DOHH2 (cell line): ENCODE measurements at regions not wholly inside any gene's neighbourhood (a gene's known extent, or its start where the extent isn't known, plus 50 kb on each side); places are given as distances from the start of the nearest gene placed in this dataset.
"Not testable (repeated sequence)": the region's sequence is repeated elsewhere in the genome, so short reads cannot be mapped to it uniquely, and the experiment has no call there.

Source experiments
- H3F3A ChIP-seq: fragments of 200-600 bp; sonication (generic), shearing (Covaris generic); 2 replicates; pipeline ENCODE4 v1.6.0; 2016; ENCODE audit warnings: antibody characterized with exemption, mild to moderate bottlenecking; ENCODE audit not compliant: control insufficient read depth, insufficient read depth
- H3K27ac ChIP-seq: fragments of 200-600 bp; sonication (generic); 2 replicates; pipeline ENCODE4 v1.5.1; 2014; ENCODE audit warnings: low read depth, mild to moderate bottlenecking, low read length, moderate library complexity
- H3K27me3 ChIP-seq: fragments of 200-600 bp; sonication (generic); 2 replicates; pipeline ENCODE4 v1.6.1; 2014; ENCODE audit warnings: mild to moderate bottlenecking, low read length, mixed read lengths; ENCODE audit not compliant: control insufficient read depth
- H3K36me3 ChIP-seq: fragments of 200-600 bp; sonication (generic); 2 replicates; pipeline ENCODE4 v1.6.1; 2014; ENCODE audit warnings: mild to moderate bottlenecking, low read length, moderate library complexity, mixed read lengths; ENCODE audit not compliant: control insufficient read depth
- H3K4me1 ChIP-seq: fragments of 200-600 bp; sonication (generic); 2 replicates; pipeline ENCODE4 v1.6.1; 2014; ENCODE audit warnings: mild to moderate bottlenecking, low read length, mixed read lengths; ENCODE audit not compliant: control insufficient read depth
- H3K4me2 ChIP-seq: fragments of 200-600 bp; sonication (generic); 2 replicates; pipeline ENCODE4 v1.6.0; 2014; ENCODE audit warnings: mild to moderate bottlenecking, low read length, moderate library complexity
- H3K4me3 ChIP-seq: fragments of 200-600 bp; sonication (generic); 2 replicates; pipeline ENCODE4 v1.5.1; 2014; ENCODE audit warnings: mild to moderate bottlenecking, low read length, mixed read lengths
- H3K79me2 ChIP-seq: fragments of 200-600 bp; sonication (generic); 2 replicates; pipeline ENCODE4 v1.6.1; 2014; ENCODE audit warnings: mild to moderate bottlenecking, low read length, mixed read lengths; ENCODE audit not compliant: control insufficient read depth
- H3K9me2 ChIP-seq: fragments of 200-600 bp; sonication (generic); replicated peaks from 2 replicates; pipeline ENCODE4 v1.6.1; 2014; ENCODE audit warnings: mild to moderate bottlenecking, low read length, mixed read lengths; ENCODE audit not compliant: control insufficient read depth
- H3K9me3 ChIP-seq: fragments of 200-600 bp; sonication (generic); 2 replicates; pipeline ENCODE4 v1.6.1; 2014; ENCODE audit warnings: antibody characterized with exemption, low read length, mixed read lengths; ENCODE audit not compliant: control insufficient read depth, insufficient read depth
- H4K20me1 ChIP-seq: fragments of 200-600 bp; sonication (generic); 2 replicates; pipeline ENCODE4 v1.6.0; 2014; ENCODE audit warnings: low read depth, mild to moderate bottlenecking, antibody characterized with exemption, low read length, moderate library complexity; ENCODE audit not compliant: control insufficient read depth, insufficient read depth
- CTCF ChIP-seq: fragments of 200-600 bp; sonication (generic); IDR thresholded peaks from one replicate; pipeline ENCODE4 v1.5.1; 2014; ENCODE audit warnings: antibody characterized with exemption, mild to moderate bottlenecking, low read depth, low read length; ENCODE audit not compliant: poor library complexity, severe bottlenecking
- EZH2phosphoT487 ChIP-seq: fragments of 200-600 bp; sonication (generic); IDR thresholded peaks from 2 replicates; pipeline ENCODE4 v1.6.1; 2017; ENCODE audit warnings: borderline replicate concordance, mild to moderate bottlenecking, antibody characterized with exemption, low read length, moderate library complexity, mixed read lengths

GRCh38 chr6:4338884-4339283, 203.5 kb upstream of the ECI2 start:
- Histone ChIP-seq H3K27ac (no peak overlapping the region), H3K4me2 (no peak overlapping the region), H3K4me1 (no peaks in the 10 kb centered on the region), H3K4me3 (no peak overlapping the region), H3K9me3 (no peaks in the 10 kb centered on the region), H3K27me3 (no peaks in the 10 kb centered on the region), H3K9me2 (no peaks in the 10 kb centered on the region), H3K36me3 (no peaks in the 10 kb centered on the region), H3F3A (no peaks in the 10 kb centered on the region), H4K20me1 (no peaks in the 10 kb centered on the region), H3K79me2 (no peaks in the 10 kb centered on the region)
- TF ChIP-seq EZH2phosphoT487 (no peak), CTCF (no peak)

- H3K9me2 ChIP-seq = no peaks in the 10 kb centered on the region
- H3K27ac ChIP-seq = no peak overlapping the region
- no peaks in the 10 kb centered on the region for H3K9me3 ChIP-seq
- H4K20me1 ChIP-seq = no peaks in the 10 kb centered on the region
- no peaks in the 10 kb centered on the region for H3F3A ChIP-seq
- H3K27me3 ChIP-seq = no peaks in the 10 kb centered on the region
- H3K79me2 ChIP-seq = no peaks in the 10 kb centered on the region
- no peaks in the 10 kb centered on the region for H3K36me3 ChIP-seq
- TF ChIP-seq CTCF (no peak), EZH2phosphoT487 (no peak)
- H3K4me2 ChIP-seq = no peak overlapping the region
- no peak overlapping the region for H3K4me3 ChIP-seq
- no peaks in the 10 kb centered on the region for H3K4me1 ChIP-seq
Measured at GRCh38 chr6:4336778-4337442, 201.5 kb upstream of the ECI2 start.

GRCh38 chr6:4336084-4336483, 200.7 kb upstream of the ECI2 start:
- Histone ChIP-seq H3K9me2 (no peaks in the 10 kb centered on the region), H3K27ac (no peak overlapping the region), H3K79me2 (no peaks in the 10 kb centered on the region), H3K4me1 (no peaks in the 10 kb centered on the region), H3K36me3 (no peaks in the 10 kb centered on the region), H3K9me3 (no peaks in the 10 kb centered on the region), H3K27me3 (no peaks in the 10 kb centered on the region), H3K4me2 (no peak overlapping the region), H3F3A (no peaks in the 10 kb centered on the region), H4K20me1 (no peaks in the 10 kb centered on the region), H3K4me3 (no peak overlapping the region)
- no peak for TF ChIP-seq CTCF
- no peak for TF ChIP-seq EZH2phosphoT487

- not testable (repeated sequence) for H3K4me3 ChIP-seq, H4K20me1 ChIP-seq, H3K4me1 ChIP-seq, H3F3A ChIP-seq, H3K4me2 ChIP-seq, H3K79me2 ChIP-seq, H3K27ac ChIP-seq, H3K9me2 ChIP-seq, H3K9me3 ChIP-seq, H3K36me3 ChIP-seq, H3K27me3 ChIP-seq
Measured at GRCh38 chr6:4334158-4334740, 198.9 kb upstream of the ECI2 start.
